Adrenal gland (tissue), 9 donors: ENCODE measurements at regions not wholly inside any gene's neighbourhood (a gene's known extent, or its start where the extent isn't known, plus 50 kb on each side); places are given as distances from the start of the nearest gene placed in this dataset.

ENCODE experiments used
- DNase-seq, 7 donors: peaks; one replicate each; pipeline ENCODE4 v3.0.0-alpha.2; 2019 to 2020
- H3K27ac ChIP-seq, 5 donors: fragments of 200-600 bp; sonication (generic) in 4 of 5; 1 replicate in 3 of 5; 2 replicates in 2 of 5; pipeline versions ENCODE4 v1.5.1 to v1.8.0; 2016 to 2020; ENCODE audit warnings: mild to moderate bottlenecking in 1 of 5
- H3K27me3 ChIP-seq: fragments of 200-600 bp; 2 replicates; pipeline ENCODE4 v1.8.0; 2021
- H3K36me3 ChIP-seq, 2 donors: fragments of 200-600 bp; replicated peaks in 1 of 2; 1 replicate in 1 of 2; 2 replicates in 1 of 2; pipeline versions ENCODE4 v1.5.1 to v1.8.0; 2018 to 2022
- H3K4me1 ChIP-seq, 2 donors: fragments of 200-600 bp; replicated peaks in 1 of 2; 1 replicate in 1 of 2; 2 replicates in 1 of 2; pipeline versions ENCODE4 v1.5.1 to v1.8.0; 2018 to 2021
- H3K4me3 ChIP-seq, 4 donors: fragments of 200-600 bp; sonication (generic) in 3 of 4; one replicate each; pipeline ENCODE4 v1.5.1; 2016 to 2018
- H3K9me3 ChIP-seq, 3 donors: fragments of 200-600 bp; sonication (generic) in 1 of 3; replicated peaks in 1 of 3; 1 replicate in 2 of 3; 2 replicates in 1 of 3; pipeline versions ENCODE4 v1.5.1 to v1.8.0; 2016 to 2021
- CTCF ChIP-seq, 6 experiments: fragments of 450-650 bp in 4 of 6; fragments of 200-600 bp in 2 of 6; sonication (generic) in 1 of 6; IDR thresholded peaks; 1 replicate in 5 of 6; 2 replicates in 1 of 6; pipeline versions ENCODE4 v1.5.1 to v1.8.0; 2016 to 2021; ENCODE audit warnings: antibody characterized with exemption in 6 of 6, mild to moderate bottlenecking in 2 of 6, moderate library complexity in 1 of 6
- POLR2A ChIP-seq, 2 donors: fragments of 450-650 bp; IDR thresholded peaks; one replicate each; pipeline ENCODE4 v1.6.1; 2017; ENCODE audit warnings: antibody characterized with exemption in 2 of 2, mild to moderate bottlenecking in 2 of 2, moderate library complexity in 1 of 2
- WGBS, 4 donors: extraction: QIAGEN DNeasy Blood & Tissue Kit in 2 of 4; methylation state at CpG; one replicate each; pipeline versions ENCODE4 v1.1.5 to v1.1.7; 2013 to 2017; 5-methylcytosine and 5-hydroxymethylcytosine counted together
- intact Hi-C, 2 donors: fragments of 100-400 bp; cut with DNase I; formaldehyde crosslinking; loops; one replicate each; pipeline versions ENCODE4 v1.14.1 to v1.15.0; 2022 to 2023
- donor health status: healthy with polysubstance abuse.
- donor health status: Bipolar disorder and iron deficiency.
- donor health status: DM: yes; HTN: yes; CAD: no.
- donor health status: DM: no; HTN: no; CAD: no.
- donor health status: DM: no; HTN: no; CAD: no.

GRCh38 chr15:62390791-62391640 lies 225.9 kb upstream of the C2CD4B start:
- DNase-seq, result peak; percentile 31 to 67 (median 43)
- 0 to 2% (median 1%) methylated on average over 6 to 62 of the region's 62 CpGs for WGBS, 4 donors
- intact Hi-C loops, result loop anchor here in 1 of 2 donors (5.0 kb wide), 1 partner anchor 351 kb away; no protein-coding TSS in a partner anchor

GRCh38 chr15:62391641-62392262 lies 226.7 kb upstream of the C2CD4B start:
- peak overlapping the region in 3 of 4 donors; percentile 74 to 85 (median 82) for H3K4me3 ChIP-seq
- peaks cover 12 to 13% of the 10 kb centered on the region in 2 donors for H3K4me1 ChIP-seq
- peak; percentile 36 to 62 (median 42) for DNase-seq
- H3K27ac ChIP-seq, result peak overlapping the region in 3 of 5 donors; percentile 39 to 83 (median 72)
- TF ChIP-seq POLR2A (IDR thresholded peaks at IDR 0.05), result no peak
- peak in 3 of 6 experiments; percentile 12 to 33 (median 27) for TF ChIP-seq CTCF (IDR thresholded peaks at IDR 0.05)
- WGBS, 4 donors, result 0 to 1% (median 0%) methylated on average over 24 to 66 of the region's 66 CpGs
- intact Hi-C loops, result loop anchor here in 1 of 2 donors (5.0 kb wide), 1 partner anchor 351 kb away; no protein-coding TSS in a partner anchor
- no peaks in the 10 kb centered on the region for H3K9me3 ChIP-seq
- no peaks in the 10 kb centered on the region for H3K27me3 ChIP-seq
- no peaks in the 10 kb centered on the region for H3K36me3 ChIP-seq

More at GRCh38 chr15:62390791-62391640, 225.9 kb upstream of the C2CD4B start:
- no peaks in the 10 kb centered on the region for H3K27me3 ChIP-seq
- no peaks in the 10 kb centered on the region for H3K36me3 ChIP-seq
- peaks cover 12 to 13% of the 10 kb centered on the region in 2 donors for H3K4me1 ChIP-seq
- no peaks in the 10 kb centered on the region for H3K9me3 ChIP-seq
- H3K4me3 ChIP-seq, result peak overlapping the region; percentile 58 to 91 (median 84)
- no peak for TF ChIP-seq POLR2A (IDR thresholded peaks at IDR 0.05)
- no peak for TF ChIP-seq CTCF (IDR thresholded peaks at IDR 0.05)
- H3K27ac ChIP-seq, result peak overlapping the region in 3 of 5 donors; percentile 39 to 83 (median 72)

GRCh38 chr15:62392376-62392775 lies 227.3 kb upstream of the C2CD4B start:
- Histone ChIP-seq H3K27ac (peak overlapping the region in 1 of 5 donors; percentile 72), H3K4me3 (peak overlapping the region in 2 of 4 donors; percentile 82 to 85), H3K36me3 (no peaks in the 10 kb centered on the region), H3K9me3 (no peaks in the 10 kb centered on the region), H3K4me1 (peaks cover 12 to 13% of the 10 kb centered on the region in 2 donors), H3K27me3 (no peaks in the 10 kb centered on the region)
- TF ChIP-seq POLR2A (IDR thresholded peaks at IDR 0.05), result no peak
- TF ChIP-seq CTCF (IDR thresholded peaks at IDR 0.05), result no peak
- WGBS, 4 donors, result 25 to 41% (median 33%) methylated on average over 10 of the region's 10 CpGs
- intact Hi-C loops, result loop anchor here in 1 of 2 donors (5.0 kb wide), 1 partner anchor 350 kb away; no protein-coding TSS in a partner anchor
- DNase-seq, result peak in 1 of 7 donors; percentile 17

- intact Hi-C loops, result loop anchor here in 1 of 2 donors (5.0 kb wide), 1 partner anchor 349 kb away; no protein-coding TSS in a partner anchor
- Histone ChIP-seq H3K9me3 (no peaks in the 10 kb centered on the region), H3K36me3 (no peaks in the 10 kb centered on the region), H3K4me1 (peaks cover 12 to 13% of the 10 kb centered on the region in 2 donors), H3K27me3 (no peaks in the 10 kb centered on the region), H3K27ac (no peak overlapping the region), H3K4me3 (no peak overlapping the region)
- no peak for DNase-seq
- no peak for TF ChIP-seq POLR2A (IDR thresholded peaks at IDR 0.05)
- TF ChIP-seq CTCF (IDR thresholded peaks at IDR 0.05), result no peak
- 88 to 91% (median 90%) methylated on average over 4 of the region's 4 CpGs for WGBS, 4 donors
Measured at GRCh38 chr15:62393196-62393595, 228.1 kb upstream of the C2CD4B start.
